SU-DHL-6 (cell line): ENCODE measurements at regions not wholly inside any gene's neighbourhood (a gene's known extent, or its start where the extent isn't known, plus 50 kb on each side); places are given as distances from the start of the nearest gene placed in this dataset.

Source experiments
- CTCF ChIP-seq: fragments of 200-600 bp; sonication (generic); IDR thresholded peaks from one replicate; pipeline ENCODE4 v1.5.1; 2017; ENCODE audit warnings: antibody characterized with exemption, mild to moderate bottlenecking, low read length, moderate library complexity; ENCODE audit not compliant: insufficient read depth, poor library complexity, severe bottlenecking
- EZH2phosphoT487 ChIP-seq: fragments of 200-600 bp; sonication (generic), shearing (Covaris generic); conservative IDR thresholded peaks from 2 replicates; pipeline ENCODE4 v1.6.1; 2018; ENCODE audit warnings: mild to moderate bottlenecking, antibody characterized with exemption, low read length, moderate library complexity, mixed read lengths

GRCh38 chr3:191919491-191920026 is 458.6 kb downstream of the PYDC2 start:
- TF ChIP-seq CTCF: no peak
- no peak for TF ChIP-seq EZH2phosphoT487
